ENCODE measurements at regions not wholly inside any gene's neighbourhood (a gene's known extent, or its start where the extent isn't known, plus 50 kb on each side); places are given as distances from the start of the nearest gene placed in this dataset.

GRCh38 chr17:77435272-77436057, 294.7 kb downstream of the SEC14L1 start:
- no peak for DNase-seq

GRCh38 chr17:77436058-77436442, 295.3 kb downstream of the SEC14L1 start:
- no peak for DNase-seq

- no peak for DNase-seq
Measured at GRCh38 chr17:77436481-77436880, 295.7 kb downstream of the SEC14L1 start.

GRCh38 chr17:77437017-77437416, 296.2 kb downstream of the SEC14L1 start:
- no peak for DNase-seq

GRCh38 chr17:77437747-77438146, 297.0 kb downstream of the SEC14L1 start:
- DNase-seq = no peak

- no peak for DNase-seq
Measured at GRCh38 chr17:77438241-77439188, 297.7 kb downstream of the SEC14L1 start.

- no peak for DNase-seq
Measured at GRCh38 chr17:77439189-77440018, 298.6 kb downstream of the SEC14L1 start.

GRCh38 chr17:77440560-77440981, 299.8 kb downstream of the SEC14L1 start:
- DNase-seq = no peak

GRCh38 chr17:77441130-77441920, 300.6 kb downstream of the SEC14L1 start:
- peak; percentile 52 for DNase-seq

- DNase-seq = no peak
Measured at GRCh38 chr17:77441940-77442339, 301.2 kb downstream of the SEC14L1 start.

GRCh38 chr17:77442976-77443747, 302.4 kb downstream of the SEC14L1 start:
- DNase-seq = no peak

GRCh38 chr17:77443748-77444260, 303.0 kb downstream of the SEC14L1 start:
- DNase-seq = no peak

- no peak for DNase-seq
Measured at GRCh38 chr17:77444628-77444983, 303.8 kb downstream of the SEC14L1 start.

- DNase-seq = peak; percentile 72
Measured at GRCh38 chr17:77444984-77445759, 304.4 kb downstream of the SEC14L1 start.

GRCh38 chr17:77445760-77446532, 305.2 kb downstream of the SEC14L1 start:
- DNase-seq = no peak

GRCh38 chr17:77446940-77447634, 306.3 kb downstream of the SEC14L1 start:
- no peak for DNase-seq

- DNase-seq = no peak
Measured at GRCh38 chr17:77449373-77449907, 308.7 kb downstream of the SEC14L1 start.
